C4-2B (cell line): ENCODE measurements at regions not wholly inside any gene's neighbourhood (a gene's known extent, or its start where the extent isn't known, plus 50 kb on each side); places are given as distances from the start of the nearest gene placed in this dataset.
A peak's percentile ranks its signal among the peaks of the same experiment; 100 is the strongest.
"Not testable (repeated sequence)": the region's sequence is repeated elsewhere in the genome, so short reads cannot be mapped to it uniquely, and the experiment has no call there.

Source experiments
- H3K27ac ChIP-seq: fragments of 450-650 bp; 2 replicates; pipeline ENCODE4 v1.5.1; 2017
- ZFX ChIP-seq: fragments of 450-650 bp; IDR thresholded peaks from 2 replicates; pipeline ENCODE4 v1.6.1; 2017
- TF ChIP-seq, protein P1 (sequence below): fragments of 450-650 bp; conservative IDR thresholded peaks from 2 replicates; pipeline ENCODE4 v1.5.1; 2017; ENCODE audit warnings: mild to moderate bottlenecking

- TF ChIP-seq, protein P1, sequence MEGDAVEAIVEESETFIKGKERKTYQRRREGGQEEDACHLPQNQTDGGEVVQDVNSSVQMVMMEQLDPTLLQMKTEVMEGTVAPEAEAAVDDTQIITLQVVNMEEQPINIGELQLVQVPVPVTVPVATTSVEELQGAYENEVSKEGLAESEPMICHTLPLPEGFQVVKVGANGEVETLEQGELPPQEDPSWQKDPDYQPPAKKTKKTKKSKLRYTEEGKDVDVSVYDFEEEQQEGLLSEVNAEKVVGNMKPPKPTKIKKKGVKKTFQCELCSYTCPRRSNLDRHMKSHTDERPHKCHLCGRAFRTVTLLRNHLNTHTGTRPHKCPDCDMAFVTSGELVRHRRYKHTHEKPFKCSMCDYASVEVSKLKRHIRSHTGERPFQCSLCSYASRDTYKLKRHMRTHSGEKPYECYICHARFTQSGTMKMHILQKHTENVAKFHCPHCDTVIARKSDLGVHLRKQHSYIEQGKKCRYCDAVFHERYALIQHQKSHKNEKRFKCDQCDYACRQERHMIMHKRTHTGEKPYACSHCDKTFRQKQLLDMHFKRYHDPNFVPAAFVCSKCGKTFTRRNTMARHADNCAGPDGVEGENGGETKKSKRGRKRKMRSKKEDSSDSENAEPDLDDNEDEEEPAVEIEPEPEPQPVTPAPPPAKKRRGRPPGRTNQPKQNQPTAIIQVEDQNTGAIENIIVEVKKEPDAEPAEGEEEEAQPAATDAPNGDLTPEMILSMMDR, result no peak
- no peak for TF ChIP-seq ZFX
- H3K27ac ChIP-seq, result no peak overlapping the region
These were observed 123.8 kb downstream of the DUSP6 start for GRCh38 chr12:89228491-89228890.

DNA sequence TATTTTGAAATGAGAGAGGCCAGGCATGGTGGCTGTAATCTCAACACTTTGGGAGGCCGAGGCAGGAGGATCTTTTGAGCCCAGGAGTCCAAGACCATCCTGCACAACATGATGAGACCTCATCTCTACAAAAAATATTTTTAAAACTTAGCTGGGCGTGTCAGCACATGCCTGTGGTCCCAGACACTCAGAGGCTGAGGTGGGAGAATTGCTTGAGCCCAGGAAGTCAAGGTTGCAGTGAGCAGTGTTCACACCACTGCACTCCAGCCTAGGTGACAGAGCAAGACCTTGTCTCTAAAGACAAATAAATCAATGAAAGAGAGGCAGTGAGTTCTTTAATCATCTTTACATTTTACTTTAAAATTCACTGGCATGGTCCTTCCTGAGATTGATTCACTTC is 124.5 kb downstream of the DUSP6 start:
- TF ChIP-seq, protein P1, result no peak
- TF ChIP-seq ZFX, result no peak
- H3K27ac ChIP-seq, result no peak overlapping the region

GRCh38 chr12:89225808-89226411 is 126.4 kb downstream of the DUSP6 start:
- H3K27ac ChIP-seq, result peak overlapping the region; percentile 49
- TF ChIP-seq, protein P1, result no peak
- no peak for TF ChIP-seq ZFX

- TF ChIP-seq, protein P1, result no peak
- no peak for TF ChIP-seq ZFX
- peak overlapping the region; percentile 49 for H3K27ac ChIP-seq
These were observed 126.9 kb downstream of the DUSP6 start for GRCh38 chr12:89225401-89225800.

GRCh38 chr12:89222580-89222979 is 129.7 kb downstream of the DUSP6 start:
- H3K27ac ChIP-seq, result not testable (repeated sequence)

DNA sequence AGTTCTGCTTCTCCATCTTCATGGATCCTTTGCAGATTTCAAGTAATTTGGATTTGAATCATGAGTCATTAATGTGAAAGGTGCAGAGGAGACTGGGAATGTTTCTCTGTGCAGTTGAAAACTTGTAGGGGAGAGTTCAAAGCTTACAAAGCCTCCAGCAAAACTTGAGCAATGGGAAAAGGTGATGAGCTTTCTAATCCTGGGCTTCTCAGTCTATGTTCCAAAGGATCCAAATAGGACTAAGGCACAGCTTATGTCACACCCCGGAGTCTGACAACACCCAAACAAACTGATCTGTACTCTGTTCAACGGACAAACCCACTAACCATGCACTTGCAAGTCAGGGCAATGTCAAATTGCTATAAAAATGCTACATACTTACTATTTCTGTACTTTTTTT is 134.8 kb downstream of the DUSP6 start:
- no peak for TF ChIP-seq ZFX
- TF ChIP-seq, protein P1, result no peak
- H3K27ac ChIP-seq, result no peak overlapping the region

DNA sequence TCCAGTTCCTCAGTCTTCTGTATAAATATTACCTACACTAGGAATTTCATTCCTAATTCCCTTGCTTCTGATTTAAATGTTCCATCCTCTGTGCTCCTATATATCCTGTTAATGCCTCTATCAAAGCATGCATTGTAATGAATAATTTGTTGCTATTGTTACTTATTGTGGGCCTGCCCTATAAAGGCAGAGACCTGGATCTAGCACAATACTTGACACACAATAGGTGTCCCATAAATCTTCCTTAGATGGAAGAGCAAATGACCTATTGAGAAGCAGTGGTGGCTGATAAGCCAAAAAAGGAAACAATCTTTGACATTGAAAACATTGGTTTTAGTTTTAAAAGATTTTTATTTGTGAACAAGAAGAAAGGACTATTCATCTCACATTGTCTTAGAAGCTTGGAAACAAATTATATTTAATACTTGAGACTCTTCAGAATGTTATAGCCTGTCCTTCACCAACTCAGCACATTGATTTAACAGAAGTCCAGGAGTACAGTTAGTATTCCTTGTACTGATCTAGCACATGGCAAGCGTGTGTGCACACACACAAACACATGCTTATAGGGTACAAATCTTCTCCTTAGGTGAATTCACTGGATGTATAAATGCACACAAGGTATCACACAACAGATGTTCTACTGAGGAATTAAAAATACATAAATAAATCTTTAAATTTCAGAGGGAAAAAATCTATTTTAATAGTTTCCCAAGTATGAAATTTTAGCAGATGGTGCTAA is 135.9 kb downstream of the DUSP6 start:
- TF ChIP-seq, protein P1, result no peak
- TF ChIP-seq ZFX, result no peak
- no peak overlapping the region for H3K27ac ChIP-seq

DNA sequence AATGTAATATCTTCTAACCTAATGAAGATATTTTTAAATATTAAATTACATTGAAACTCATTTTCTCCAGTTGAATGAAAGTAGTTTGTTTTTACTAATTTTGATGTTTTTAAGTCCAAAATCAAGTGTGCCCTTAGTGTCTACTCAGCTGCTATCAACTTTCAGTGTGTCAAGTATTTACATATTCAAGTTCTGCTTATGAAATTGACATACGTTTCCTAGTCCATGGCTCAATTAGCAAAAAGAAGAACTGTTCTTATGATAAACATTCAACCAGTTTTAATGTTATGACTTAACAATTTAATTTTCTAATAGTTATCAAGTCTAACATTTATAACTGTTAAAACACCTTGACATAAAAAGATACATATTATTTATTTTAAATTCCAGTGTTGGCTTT is 137.1 kb downstream of the DUSP6 start:
- TF ChIP-seq ZFX, result no peak
- TF ChIP-seq, protein P1, result no peak
- H3K27ac ChIP-seq, result no peak overlapping the region
